Esophagus squamous epithelium (tissue), 4 donors: ENCODE measurements at regions not wholly inside any gene's neighbourhood (a gene's known extent, or its start where the extent isn't known, plus 50 kb on each side); places are given as distances from the start of the nearest gene placed in this dataset.

Experiments used
- CTCF ChIP-seq, 6 experiments: fragments of 450-650 bp in 4 of 6; fragments of 200-600 bp in 2 of 6; sonication (generic) in 2 of 6; IDR thresholded peaks; one replicate each; pipeline ENCODE4 v1.5.1; 2016 to 2019; ENCODE audit warnings: antibody characterized with exemption in 6 of 6, mild to moderate bottlenecking in 4 of 6, moderate library complexity in 4 of 6
- POLR2A ChIP-seq, 4 donors: fragments of 450-650 bp; IDR thresholded peaks; one replicate each; pipeline ENCODE4 v1.6.1; 2017; ENCODE audit warnings: antibody characterized with exemption in 4 of 4, mild to moderate bottlenecking in 4 of 4, moderate library complexity in 3 of 4

GRCh38 chr14:89695846-89696245 lies 258.7 kb downstream of the EFCAB11 start:
- TF ChIP-seq POLR2A (IDR thresholded peaks at IDR 0.05) (no peak), CTCF (IDR thresholded peaks at IDR 0.05) (no peak)
